HFFc6 (cell line): ENCODE measurements at regions not wholly inside any gene's neighbourhood (a gene's known extent, or its start where the extent isn't known, plus 50 kb on each side); places are given as distances from the start of the nearest gene placed in this dataset.

Experiments used
- DNase-seq: peaks from one replicate; pipeline ENCODE4 v3.0.0-alpha.2; 2018
- H3K27ac Mint-ChIP-seq: 2 replicates; pipeline ENCODE4 v1.8.0; 2020; ENCODE audit warnings: mild to moderate bottlenecking, mixed read lengths
- H3K27me3 Mint-ChIP-seq: 2 replicates; pipeline ENCODE4 v1.8.0; 2021; ENCODE audit warnings: mild to moderate bottlenecking, moderate library complexity, mixed read lengths; ENCODE audit not compliant: insufficient read depth
- H3K36me3 Mint-ChIP-seq: 2 replicates; pipeline ENCODE4 v1.8.0; 2021; ENCODE audit warnings: low read depth, mixed read lengths
- H3K4me1 Mint-ChIP-seq: 2 replicates; pipeline ENCODE4 v1.8.0; 2020; ENCODE audit warnings: low read depth, mixed read lengths
- H3K4me3 Mint-ChIP-seq: 2 replicates; pipeline ENCODE4 v1.8.0; 2020; ENCODE audit warnings: mild to moderate bottlenecking, moderate library complexity, mixed read lengths
- H3K9me3 Mint-ChIP-seq: 2 replicates; pipeline ENCODE4 v1.8.0; 2020; ENCODE audit warnings: mild to moderate bottlenecking, mixed read lengths
- TF ChIP-seq, protein P1 (sequence below): fragments of 200-600 bp; sonication (generic); IDR thresholded peaks from 2 replicates; pipeline ENCODE4 v1.5.0; 2021; ENCODE audit warnings: antibody characterized with exemption, mild to moderate bottlenecking

GRCh38 chr2:120421126-120421829 is 75.3 kb downstream of the INHBB start:
- H3K9me3 Mint-ChIP-seq, result no peaks in the 10 kb centered on the region
- H3K27ac Mint-ChIP-seq, result no peak overlapping the region
- no peak for DNase-seq
- TF ChIP-seq, protein P1, sequence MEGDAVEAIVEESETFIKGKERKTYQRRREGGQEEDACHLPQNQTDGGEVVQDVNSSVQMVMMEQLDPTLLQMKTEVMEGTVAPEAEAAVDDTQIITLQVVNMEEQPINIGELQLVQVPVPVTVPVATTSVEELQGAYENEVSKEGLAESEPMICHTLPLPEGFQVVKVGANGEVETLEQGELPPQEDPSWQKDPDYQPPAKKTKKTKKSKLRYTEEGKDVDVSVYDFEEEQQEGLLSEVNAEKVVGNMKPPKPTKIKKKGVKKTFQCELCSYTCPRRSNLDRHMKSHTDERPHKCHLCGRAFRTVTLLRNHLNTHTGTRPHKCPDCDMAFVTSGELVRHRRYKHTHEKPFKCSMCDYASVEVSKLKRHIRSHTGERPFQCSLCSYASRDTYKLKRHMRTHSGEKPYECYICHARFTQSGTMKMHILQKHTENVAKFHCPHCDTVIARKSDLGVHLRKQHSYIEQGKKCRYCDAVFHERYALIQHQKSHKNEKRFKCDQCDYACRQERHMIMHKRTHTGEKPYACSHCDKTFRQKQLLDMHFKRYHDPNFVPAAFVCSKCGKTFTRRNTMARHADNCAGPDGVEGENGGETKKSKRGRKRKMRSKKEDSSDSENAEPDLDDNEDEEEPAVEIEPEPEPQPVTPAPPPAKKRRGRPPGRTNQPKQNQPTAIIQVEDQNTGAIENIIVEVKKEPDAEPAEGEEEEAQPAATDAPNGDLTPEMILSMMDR, result no peak
- no peak overlapping the region for H3K4me3 Mint-ChIP-seq
- H3K36me3 Mint-ChIP-seq, result no peaks in the 10 kb centered on the region
- no peaks in the 10 kb centered on the region for H3K4me1 Mint-ChIP-seq
- peaks cover 63% of the 10 kb centered on the region for H3K27me3 Mint-ChIP-seq

DNA sequence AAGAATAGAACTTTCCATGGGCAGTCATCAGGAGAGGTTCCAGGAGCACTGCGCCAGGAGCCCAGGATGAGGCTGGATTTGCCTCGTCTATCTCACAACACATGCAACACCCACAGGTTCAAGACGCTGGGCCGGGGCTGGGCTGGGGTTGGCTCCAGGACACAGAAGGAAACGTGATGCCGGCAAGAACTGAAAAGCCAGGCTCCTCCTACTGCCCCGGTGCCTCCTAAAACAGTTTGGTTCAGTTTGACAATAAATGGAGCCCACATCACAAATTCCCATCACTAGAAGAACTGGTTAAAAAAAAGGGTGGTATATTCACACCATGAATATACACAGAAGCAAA is 75.9 kb downstream of the INHBB start:
- TF ChIP-seq, protein P1, result no peak
- peaks cover 67% of the 10 kb centered on the region for H3K27me3 Mint-ChIP-seq
- H3K36me3 Mint-ChIP-seq, result no peaks in the 10 kb centered on the region
- H3K9me3 Mint-ChIP-seq, result no peaks in the 10 kb centered on the region
- no peaks in the 10 kb centered on the region for H3K4me1 Mint-ChIP-seq
- no peak overlapping the region for H3K27ac Mint-ChIP-seq
- no peak for DNase-seq
- no peak overlapping the region for H3K4me3 Mint-ChIP-seq

GRCh38 chr2:120422465-120423160 is 76.7 kb downstream of the INHBB start:
- TF ChIP-seq, protein P1, result no peak
- Mint-ChIP-seq H3K4me1 (no peaks in the 10 kb centered on the region), H3K27ac (no peak overlapping the region), H3K9me3 (no peaks in the 10 kb centered on the region), H3K36me3 (no peaks in the 10 kb centered on the region), H3K27me3 (peaks cover 66% of the 10 kb centered on the region), H3K4me3 (no peak overlapping the region)
- DNase-seq, result no peak

GRCh38 chr2:120423167-120423943 is 77.4 kb downstream of the INHBB start:
- Mint-ChIP-seq H3K4me1 (no peaks in the 10 kb centered on the region), H3K4me3 (no peak overlapping the region), H3K27ac (no peak overlapping the region), H3K27me3 (peaks cover 61% of the 10 kb centered on the region), H3K9me3 (no peaks in the 10 kb centered on the region), H3K36me3 (no peaks in the 10 kb centered on the region)
- no peak for DNase-seq
- TF ChIP-seq, protein P1, result no peak

DNA sequence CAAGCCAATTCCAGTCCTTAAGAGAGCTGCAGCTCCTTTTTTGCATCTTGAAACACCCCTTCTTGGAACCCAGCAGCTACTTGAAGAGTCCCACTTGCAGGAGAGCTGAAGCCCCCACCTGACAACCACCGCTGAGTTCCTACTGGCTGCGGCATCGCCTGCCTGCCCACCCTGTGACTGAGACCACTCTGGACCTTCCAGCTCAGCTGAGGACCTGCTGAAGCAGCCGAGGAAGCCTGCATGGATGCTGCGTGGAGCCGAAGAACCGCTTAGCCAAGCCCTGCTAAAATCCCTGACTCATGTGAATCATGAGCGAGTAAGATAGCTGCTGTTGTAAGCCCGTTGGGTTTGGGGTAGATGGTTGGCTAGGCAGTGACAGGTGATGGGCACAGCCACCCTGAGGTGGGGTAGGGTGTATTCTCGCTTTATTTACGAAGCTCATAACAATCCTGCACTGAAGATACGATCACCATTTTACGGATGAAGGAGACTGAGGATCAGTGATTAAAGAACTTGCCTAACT is 78.4 kb downstream of the INHBB start:
- Mint-ChIP-seq H3K4me3 (no peak overlapping the region), H3K27me3 (peaks cover 57% of the 10 kb centered on the region), H3K27ac (no peak overlapping the region), H3K4me1 (no peaks in the 10 kb centered on the region), H3K36me3 (no peaks in the 10 kb centered on the region), H3K9me3 (no peaks in the 10 kb centered on the region)
- no peak for DNase-seq
- TF ChIP-seq, protein P1, result no peak
